DOHH2 (cell line): ENCODE measurements at regions not wholly inside any gene's neighbourhood (a gene's known extent, or its start where the extent isn't known, plus 50 kb on each side); places are given as distances from the start of the nearest gene placed in this dataset.

Experiments
- H3F3A ChIP-seq: fragments of 200-600 bp; sonication (generic), shearing (Covaris generic); 2 replicates; pipeline ENCODE4 v1.6.0; 2016; ENCODE audit warnings: antibody characterized with exemption, mild to moderate bottlenecking; ENCODE audit not compliant: control insufficient read depth, insufficient read depth
- H3K27ac ChIP-seq: fragments of 200-600 bp; sonication (generic); 2 replicates; pipeline ENCODE4 v1.5.1; 2014; ENCODE audit warnings: low read depth, mild to moderate bottlenecking, low read length, moderate library complexity
- H3K27me3 ChIP-seq: fragments of 200-600 bp; sonication (generic); 2 replicates; pipeline ENCODE4 v1.6.1; 2014; ENCODE audit warnings: mild to moderate bottlenecking, low read length, mixed read lengths; ENCODE audit not compliant: control insufficient read depth
- H3K36me3 ChIP-seq: fragments of 200-600 bp; sonication (generic); 2 replicates; pipeline ENCODE4 v1.6.1; 2014; ENCODE audit warnings: mild to moderate bottlenecking, low read length, moderate library complexity, mixed read lengths; ENCODE audit not compliant: control insufficient read depth
- H3K4me1 ChIP-seq: fragments of 200-600 bp; sonication (generic); 2 replicates; pipeline ENCODE4 v1.6.1; 2014; ENCODE audit warnings: mild to moderate bottlenecking, low read length, mixed read lengths; ENCODE audit not compliant: control insufficient read depth
- H3K4me2 ChIP-seq: fragments of 200-600 bp; sonication (generic); 2 replicates; pipeline ENCODE4 v1.6.0; 2014; ENCODE audit warnings: mild to moderate bottlenecking, low read length, moderate library complexity
- H3K4me3 ChIP-seq: fragments of 200-600 bp; sonication (generic); 2 replicates; pipeline ENCODE4 v1.5.1; 2014; ENCODE audit warnings: mild to moderate bottlenecking, low read length, mixed read lengths
- H3K79me2 ChIP-seq: fragments of 200-600 bp; sonication (generic); 2 replicates; pipeline ENCODE4 v1.6.1; 2014; ENCODE audit warnings: mild to moderate bottlenecking, low read length, mixed read lengths; ENCODE audit not compliant: control insufficient read depth
- H3K9me2 ChIP-seq: fragments of 200-600 bp; sonication (generic); replicated peaks from 2 replicates; pipeline ENCODE4 v1.6.1; 2014; ENCODE audit warnings: mild to moderate bottlenecking, low read length, mixed read lengths; ENCODE audit not compliant: control insufficient read depth
- H3K9me3 ChIP-seq: fragments of 200-600 bp; sonication (generic); 2 replicates; pipeline ENCODE4 v1.6.1; 2014; ENCODE audit warnings: antibody characterized with exemption, low read length, mixed read lengths; ENCODE audit not compliant: control insufficient read depth, insufficient read depth
- H4K20me1 ChIP-seq: fragments of 200-600 bp; sonication (generic); 2 replicates; pipeline ENCODE4 v1.6.0; 2014; ENCODE audit warnings: low read depth, mild to moderate bottlenecking, antibody characterized with exemption, low read length, moderate library complexity; ENCODE audit not compliant: control insufficient read depth, insufficient read depth
- CTCF ChIP-seq: fragments of 200-600 bp; sonication (generic); IDR thresholded peaks from one replicate; pipeline ENCODE4 v1.5.1; 2014; ENCODE audit warnings: antibody characterized with exemption, mild to moderate bottlenecking, low read depth, low read length; ENCODE audit not compliant: poor library complexity, severe bottlenecking
- EZH2phosphoT487 ChIP-seq: fragments of 200-600 bp; sonication (generic); IDR thresholded peaks from 2 replicates; pipeline ENCODE4 v1.6.1; 2017; ENCODE audit warnings: borderline replicate concordance, mild to moderate bottlenecking, antibody characterized with exemption, low read length, moderate library complexity, mixed read lengths

DNA sequence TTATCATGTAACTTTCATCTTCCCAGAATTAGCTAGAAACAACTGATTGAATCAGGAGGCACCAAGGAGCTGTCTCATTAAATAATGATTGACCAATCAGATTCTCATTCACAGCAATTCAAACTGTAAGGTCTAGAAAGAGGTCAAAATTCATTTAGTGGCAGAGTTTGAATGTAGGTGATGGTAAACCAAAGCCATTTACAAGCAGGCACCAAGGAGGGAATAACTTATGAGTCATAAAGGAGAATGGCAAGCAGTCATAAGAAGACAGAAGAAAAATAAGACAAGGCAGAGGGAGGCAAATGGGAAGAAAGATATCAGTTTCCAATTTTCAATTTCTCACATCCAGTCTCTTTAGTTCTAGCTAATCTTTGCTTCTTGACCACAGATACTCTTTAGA lies 52.9 kb upstream of the DEFB112 start:
- Histone ChIP-seq H3K4me1 (no peaks in the 10 kb centered on the region), H3K36me3 (no peaks in the 10 kb centered on the region), H3K9me3 (no peaks in the 10 kb centered on the region), H3K27ac (no peak overlapping the region), H3K4me3 (no peak overlapping the region), H3F3A (no peaks in the 10 kb centered on the region), H3K9me2 (no peaks in the 10 kb centered on the region), H3K79me2 (no peaks in the 10 kb centered on the region), H4K20me1 (no peaks in the 10 kb centered on the region), H3K4me2 (no peak overlapping the region), H3K27me3 (no peaks in the 10 kb centered on the region)
- TF ChIP-seq CTCF (no peak), EZH2phosphoT487 (no peak)

GRCh38 chr6:50110587-50110986 lies 60.9 kb upstream of the DEFB112 start:
- H3K4me1 ChIP-seq, result no peaks in the 10 kb centered on the region
- no peak overlapping the region for H3K4me3 ChIP-seq
- no peaks in the 10 kb centered on the region for H3K27me3 ChIP-seq
- no peaks in the 10 kb centered on the region for H3F3A ChIP-seq
- no peaks in the 10 kb centered on the region for H3K9me3 ChIP-seq
- H3K27ac ChIP-seq, result no peak overlapping the region
- H3K9me2 ChIP-seq, result no peaks in the 10 kb centered on the region
- no peaks in the 10 kb centered on the region for H4K20me1 ChIP-seq
- no peaks in the 10 kb centered on the region for H3K36me3 ChIP-seq
- TF ChIP-seq CTCF, result no peak
- no peak for TF ChIP-seq EZH2phosphoT487
- no peak overlapping the region for H3K4me2 ChIP-seq
- H3K79me2 ChIP-seq, result no peaks in the 10 kb centered on the region

GRCh38 chr6:50112981-50113857 lies 63.5 kb upstream of the DEFB112 start:
- TF ChIP-seq CTCF (no peak), EZH2phosphoT487 (no peak)
- Histone ChIP-seq H3K36me3 (no peaks in the 10 kb centered on the region), H3K27me3 (no peaks in the 10 kb centered on the region), H3K4me3 (no peak overlapping the region), H3K79me2 (no peaks in the 10 kb centered on the region), H3K4me1 (no peaks in the 10 kb centered on the region), H4K20me1 (no peaks in the 10 kb centered on the region), H3K9me3 (no peaks in the 10 kb centered on the region), H3F3A (no peaks in the 10 kb centered on the region), H3K27ac (no peak overlapping the region), H3K9me2 (no peaks in the 10 kb centered on the region), H3K4me2 (no peak overlapping the region)
